ENCODE measurements at regions not wholly inside any gene's neighbourhood (a gene's known extent, or its start where the extent isn't known, plus 50 kb on each side); places are given as distances from the start of the nearest gene placed in this dataset.
"Not testable (repeated sequence)": the region's sequence is repeated elsewhere in the genome, so short reads cannot be mapped to it uniquely, and the experiment has no call there.

GRCh38 chr3:94413336-94414108, 350.7 kb downstream of the NSUN3 start:
- no peak for DNase-seq (ENCODE audit: low read depth)

- no peak for DNase-seq (ENCODE audit: low read depth)
Observed at GRCh38 chr3:94414418-94414817, 351.6 kb downstream of the NSUN3 start.

GRCh38 chr3:94416768-94417167, 353.9 kb downstream of the NSUN3 start:
- DNase-seq (ENCODE audit: low read depth), result no peak

- no peak for DNase-seq (ENCODE audit: low read depth)
Observed at GRCh38 chr3:94417963-94418455, 355.1 kb downstream of the NSUN3 start.

DNA sequence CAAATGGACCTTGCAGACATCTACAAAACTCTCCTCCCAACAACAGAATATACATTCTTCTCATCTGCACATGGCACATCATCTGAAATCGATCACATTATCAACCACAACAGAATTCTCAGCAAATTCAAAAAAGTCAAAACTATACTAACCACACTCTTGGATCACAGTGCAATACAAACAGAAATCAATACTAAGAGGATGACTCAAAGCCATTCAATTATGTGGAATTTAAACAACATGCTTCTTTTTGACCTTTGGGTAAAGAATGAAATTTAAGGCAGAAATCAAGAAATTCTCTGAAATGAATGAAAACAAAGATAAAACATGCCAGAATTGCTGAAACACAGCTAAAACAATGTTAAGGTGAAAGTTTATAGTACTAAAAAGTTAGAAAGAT, 358.1 kb downstream of the NSUN3 start:
- no peak for DNase-seq (ENCODE audit: low read depth)

DNA sequence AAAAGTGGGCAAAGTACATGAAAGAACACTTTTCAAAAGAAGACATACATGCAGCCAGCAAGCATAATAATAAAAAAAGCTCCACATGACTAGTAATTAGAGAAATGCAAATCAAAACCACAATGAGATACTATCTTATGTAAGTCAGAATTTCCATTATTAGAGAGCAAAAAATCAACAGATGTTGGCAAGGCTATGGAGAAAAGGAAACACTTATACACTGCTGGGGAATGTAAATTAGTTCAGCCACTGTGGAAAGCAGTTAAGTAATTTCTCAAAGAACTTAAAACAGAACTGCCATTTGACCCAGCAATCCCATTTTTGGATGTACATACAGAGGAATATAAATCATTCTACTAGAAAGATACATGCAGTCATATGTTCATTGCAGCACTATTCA, 360.7 kb downstream of the NSUN3 start:
- no peak for DNase-seq (ENCODE audit: low read depth)

DNA sequence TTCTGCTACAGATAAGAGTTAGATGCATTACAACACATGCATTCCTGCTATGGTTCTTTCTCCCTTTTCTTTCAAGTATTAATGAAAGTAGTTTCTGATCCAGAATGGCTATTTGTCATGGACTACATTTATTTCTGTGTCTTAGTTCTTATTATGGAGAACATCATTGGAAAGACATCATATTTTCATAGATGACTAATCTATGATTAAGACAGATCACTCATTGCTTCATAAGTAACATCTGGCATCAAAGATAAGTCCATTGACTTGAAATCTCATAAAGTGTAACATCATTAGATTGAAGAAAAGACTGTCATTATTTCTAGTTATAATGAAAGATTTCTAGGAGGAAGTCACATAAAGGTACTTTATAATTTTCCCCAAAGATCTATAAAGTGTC, 366.7 kb downstream of the NSUN3 start:
- no peak for DNase-seq (ENCODE audit: low read depth)

DNA sequence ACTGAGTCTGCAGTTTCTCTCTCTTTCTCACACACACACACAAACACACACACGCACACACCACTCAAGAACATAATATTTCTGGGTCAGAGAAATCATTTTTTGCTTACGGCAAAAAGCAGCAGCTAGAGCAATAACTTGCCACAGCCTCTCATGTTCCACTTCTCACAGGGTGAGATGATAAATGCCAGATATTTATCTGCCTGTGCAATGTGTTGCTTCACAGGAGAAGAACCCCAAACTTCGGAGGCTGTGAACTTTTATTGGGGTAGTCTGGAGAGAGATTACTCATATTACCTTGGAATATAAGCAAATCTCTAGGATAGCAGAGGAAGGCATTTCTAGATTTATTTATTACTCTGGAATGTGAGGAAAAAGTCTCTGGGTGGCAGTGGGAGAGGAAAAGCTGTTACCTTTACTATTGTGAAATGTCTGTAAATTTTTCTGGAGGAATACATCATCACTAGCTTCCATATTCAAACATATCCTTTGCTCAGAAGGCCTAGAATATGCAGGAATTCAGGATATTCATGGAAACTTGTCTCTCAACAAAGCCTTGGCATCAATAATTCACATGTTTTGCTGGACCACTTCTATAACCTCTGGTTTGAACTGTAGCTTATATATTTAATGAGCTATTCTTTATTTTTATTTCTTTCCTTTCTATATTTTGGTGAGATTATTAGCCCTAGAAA, 369.2 kb downstream of the NSUN3 start:
- no peak for DNase-seq (ENCODE audit: low read depth)

DNA sequence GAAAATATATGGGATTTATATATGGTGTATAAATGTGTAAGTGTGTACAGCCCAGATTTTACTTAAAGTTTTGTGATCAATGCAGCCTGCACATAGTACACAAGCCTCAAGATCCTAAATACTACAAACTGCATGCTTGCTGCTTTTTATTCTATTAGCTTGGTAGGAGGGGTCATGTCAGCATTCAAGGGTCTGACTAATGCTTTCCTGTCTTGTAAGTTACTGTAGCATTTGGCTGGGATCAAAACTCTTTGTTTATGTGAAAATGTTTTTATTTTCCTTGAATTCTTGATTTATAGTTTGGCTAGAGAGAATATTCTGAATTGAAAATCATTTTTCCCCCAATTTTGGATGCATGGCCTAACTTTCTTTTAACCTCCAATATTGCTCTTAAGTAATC, 370.9 kb downstream of the NSUN3 start:
- no peak for DNase-seq (ENCODE audit: low read depth)

GRCh38 chr3:94440767-94441493, 378.1 kb downstream of the NSUN3 start:
- no peak for DNase-seq (ENCODE audit: low read depth)

DNA sequence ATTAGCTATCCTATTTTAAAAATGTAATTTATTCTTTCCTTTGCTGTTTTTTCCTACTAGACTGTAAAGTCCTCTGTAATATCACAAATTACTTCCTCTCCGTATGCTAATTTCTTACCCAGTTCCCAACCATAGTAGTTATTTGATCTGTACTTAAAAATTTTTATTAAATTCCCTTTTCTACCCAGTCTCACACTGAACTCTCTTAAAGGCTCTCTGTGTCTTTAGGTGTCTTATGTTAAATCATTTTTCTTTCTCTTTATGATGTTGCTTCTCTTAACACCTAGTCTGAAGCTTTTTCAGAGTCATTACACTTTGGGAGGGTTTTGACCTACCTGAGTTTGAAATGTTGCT, 378.6 kb downstream of the NSUN3 start:
- DNase-seq (ENCODE audit: low read depth), result no peak

- no peak for DNase-seq (ENCODE audit: low read depth)
Observed at GRCh38 chr3:94453864-94454263, 391.0 kb downstream of the NSUN3 start.

DNA sequence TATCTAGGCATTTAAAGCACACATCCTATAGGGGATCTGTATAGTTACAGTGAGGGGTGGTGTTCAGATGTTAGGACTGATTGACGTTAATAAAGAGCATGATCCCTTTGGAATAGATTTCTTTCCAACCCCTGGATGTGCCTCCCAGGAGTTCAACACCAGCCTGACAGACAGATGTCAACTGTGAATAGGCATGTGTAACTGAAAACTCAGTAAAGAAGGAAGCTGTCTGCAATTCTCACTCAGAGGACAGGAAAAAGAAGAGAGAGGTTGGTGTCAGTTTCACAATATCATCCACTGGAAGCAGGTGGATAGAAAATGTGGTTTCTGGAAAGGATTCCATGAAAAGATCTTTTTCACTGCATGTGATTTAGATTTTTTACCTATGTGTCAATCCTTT, 396.3 kb downstream of the NSUN3 start:
- no peak for DNase-seq (ENCODE audit: low read depth)

DNA sequence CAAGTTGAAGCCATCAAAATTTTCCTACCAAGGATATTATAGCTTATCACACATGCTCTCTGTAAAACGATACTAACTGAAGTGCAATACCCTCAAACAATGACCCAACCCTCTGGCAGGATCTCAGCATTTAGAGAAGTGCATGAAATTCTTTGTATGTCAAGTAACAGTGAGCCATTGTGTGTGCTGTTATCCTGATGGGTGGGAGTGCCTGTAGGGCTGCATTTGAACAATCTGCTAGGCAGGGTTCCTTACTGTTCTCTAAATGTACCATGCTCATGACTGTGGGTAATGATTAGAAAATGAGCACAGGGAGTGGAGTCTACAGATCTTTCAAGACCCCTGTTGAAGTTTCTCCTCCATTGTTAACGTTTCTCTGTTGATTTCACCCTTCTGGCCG, 398.1 kb downstream of the NSUN3 start:
- DNase-seq (ENCODE audit: low read depth), result no peak

- no peak for DNase-seq (ENCODE audit: low read depth)
Observed at GRCh38 chr3:94462931-94463330, 400.1 kb downstream of the NSUN3 start.

- DNase-seq (ENCODE audit: low read depth), result no peak
Observed at GRCh38 chr3:94472511-94472910, 409.6 kb downstream of the NSUN3 start.

GRCh38 chr3:94481226-94481898, 418.5 kb downstream of the NSUN3 start:
- DNase-seq (ENCODE audit: low read depth), result no peak

- DNase-seq (ENCODE audit: low read depth), result no peak
Observed at GRCh38 chr3:94482686-94483085, 419.8 kb downstream of the NSUN3 start.

DNA sequence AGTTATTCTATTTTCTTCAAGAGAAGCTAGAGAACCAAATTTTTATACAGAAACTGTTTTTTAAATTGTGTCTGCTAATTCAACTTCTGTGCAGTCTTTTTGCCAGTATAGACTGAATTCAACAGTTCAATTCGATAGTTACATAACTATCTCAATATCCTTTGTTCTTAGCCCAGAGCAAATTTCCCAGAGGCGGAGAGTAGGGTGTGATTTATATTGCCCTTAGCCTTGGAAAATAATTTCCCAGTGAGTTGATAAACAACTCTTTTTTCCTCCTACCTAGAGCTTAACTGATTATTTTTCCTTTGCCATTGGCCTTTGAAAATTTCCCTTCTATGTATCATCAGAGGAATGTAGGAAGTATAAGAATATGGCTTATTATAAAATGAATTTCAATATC, 420.5 kb downstream of the NSUN3 start:
- no peak for DNase-seq (ENCODE audit: low read depth)

DNA sequence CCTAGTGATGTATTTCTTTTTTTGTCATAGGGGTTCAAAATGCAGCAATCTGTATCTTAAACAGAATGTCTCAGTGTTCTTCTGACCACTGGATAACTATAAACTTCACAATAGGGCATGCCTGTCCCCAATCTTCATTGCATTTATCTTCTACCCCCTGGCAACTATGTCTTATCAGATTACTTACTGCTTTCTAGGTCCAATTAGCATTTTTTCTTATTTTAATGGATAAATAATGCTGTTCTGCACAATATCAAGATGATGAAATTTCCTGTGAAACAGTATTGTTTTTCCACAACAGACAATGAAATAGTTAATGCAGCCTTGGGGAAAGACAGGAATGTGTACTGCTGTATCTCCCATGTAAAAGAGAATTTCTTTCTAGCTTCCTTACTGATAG, 432.1 kb downstream of the NSUN3 start:
- no peak for DNase-seq (ENCODE audit: low read depth)

DNA sequence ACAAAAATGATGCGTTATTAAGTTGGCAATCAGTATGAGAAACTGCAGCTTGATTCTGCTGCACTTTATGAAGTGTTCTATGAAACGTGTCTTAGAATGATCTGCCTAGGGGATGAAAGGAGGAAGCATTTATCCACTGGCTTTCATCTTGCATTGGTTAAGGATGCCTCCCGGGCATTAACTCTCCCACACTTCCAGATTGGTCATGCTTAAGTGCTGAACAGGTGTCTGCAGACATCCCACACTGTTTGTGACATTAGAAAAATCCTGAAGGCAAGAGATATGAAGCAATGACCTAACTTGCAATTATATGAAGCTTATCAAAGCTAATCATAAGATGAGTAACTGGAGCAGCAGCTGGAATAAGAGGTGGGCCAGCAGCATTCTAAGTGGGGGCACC, 437.3 kb downstream of the NSUN3 start:
- DNase-seq (ENCODE audit: low read depth), result no peak

DNA sequence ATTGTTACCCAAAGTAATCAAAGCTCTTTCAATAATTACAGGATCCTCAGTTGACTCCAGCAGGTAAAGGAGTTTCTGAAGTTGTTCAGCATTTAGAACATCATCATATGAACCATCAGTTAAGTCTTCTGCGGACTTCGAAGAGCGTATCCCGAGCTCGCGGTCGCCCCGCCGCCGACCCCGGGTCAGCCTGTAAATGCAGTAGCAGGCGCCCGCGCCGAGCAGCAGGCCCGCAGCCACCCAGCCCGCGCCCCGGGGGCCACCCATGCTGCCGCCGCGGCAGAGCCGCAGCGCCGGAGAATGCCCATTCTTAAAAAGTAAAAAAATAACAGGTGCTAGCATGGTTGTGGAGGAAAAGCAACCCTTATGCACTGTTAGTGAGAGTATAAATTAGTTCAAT, 444.5 kb downstream of the NSUN3 start:
- not testable (repeated sequence) for DNase-seq (ENCODE audit: low read depth)

DNA sequence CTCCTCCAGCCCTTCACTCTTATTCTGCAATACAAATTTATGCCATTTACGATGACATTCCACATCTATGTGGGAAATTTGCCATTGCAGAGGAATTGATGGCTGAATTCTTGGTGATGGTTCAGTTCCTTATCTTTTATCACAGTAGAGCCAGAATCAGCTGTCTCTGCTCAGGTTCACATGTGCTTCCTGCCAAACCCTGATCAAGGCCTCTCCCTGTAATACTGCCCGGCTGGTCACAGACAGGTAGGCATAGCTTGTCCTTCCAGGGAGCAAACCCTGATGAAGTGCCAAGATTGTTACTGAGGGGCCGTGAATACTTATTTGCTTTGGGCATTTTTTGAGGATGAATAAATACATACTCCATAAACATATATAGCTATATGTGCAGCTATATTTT, 450.0 kb downstream of the NSUN3 start:
- no peak for DNase-seq (ENCODE audit: low read depth)

Data from stimulated activated CD8-positive, alpha-beta memory T cell treated with anti-CD3 and anti-CD28 coated beads, Interleukin-7, amount 100 ng/mL, for 24 hours (primary cell).